ENCODE measurements at regions not wholly inside any gene's neighbourhood (a gene's known extent, or its start where the extent isn't known, plus 50 kb on each side); places are given as distances from the start of the nearest gene placed in this dataset.

DNA sequence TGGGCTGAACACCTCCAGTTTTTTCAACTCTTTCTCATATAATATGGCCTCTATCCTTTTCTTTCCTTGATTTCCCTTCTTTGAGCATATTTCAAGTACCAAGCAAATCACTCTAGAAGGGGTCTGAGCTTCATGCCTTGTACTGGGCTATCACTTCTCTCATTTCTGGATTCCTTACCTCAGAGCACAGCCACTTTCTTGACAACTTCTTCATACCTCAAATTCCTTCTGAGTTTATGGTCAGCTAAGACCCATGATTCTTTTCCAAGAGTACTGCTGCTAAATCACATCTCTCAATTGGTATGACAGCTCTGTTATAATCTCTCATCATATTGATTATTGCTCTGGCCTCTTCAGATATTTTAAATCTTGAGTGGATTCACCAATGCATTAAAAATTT is 224.8 kb upstream of the ZBED5 start:
- no peak for TF ChIP-seq EZH2phosphoT487 (IDR thresholded peaks at IDR 0.05)
- TF ChIP-seq, protein P1, sequence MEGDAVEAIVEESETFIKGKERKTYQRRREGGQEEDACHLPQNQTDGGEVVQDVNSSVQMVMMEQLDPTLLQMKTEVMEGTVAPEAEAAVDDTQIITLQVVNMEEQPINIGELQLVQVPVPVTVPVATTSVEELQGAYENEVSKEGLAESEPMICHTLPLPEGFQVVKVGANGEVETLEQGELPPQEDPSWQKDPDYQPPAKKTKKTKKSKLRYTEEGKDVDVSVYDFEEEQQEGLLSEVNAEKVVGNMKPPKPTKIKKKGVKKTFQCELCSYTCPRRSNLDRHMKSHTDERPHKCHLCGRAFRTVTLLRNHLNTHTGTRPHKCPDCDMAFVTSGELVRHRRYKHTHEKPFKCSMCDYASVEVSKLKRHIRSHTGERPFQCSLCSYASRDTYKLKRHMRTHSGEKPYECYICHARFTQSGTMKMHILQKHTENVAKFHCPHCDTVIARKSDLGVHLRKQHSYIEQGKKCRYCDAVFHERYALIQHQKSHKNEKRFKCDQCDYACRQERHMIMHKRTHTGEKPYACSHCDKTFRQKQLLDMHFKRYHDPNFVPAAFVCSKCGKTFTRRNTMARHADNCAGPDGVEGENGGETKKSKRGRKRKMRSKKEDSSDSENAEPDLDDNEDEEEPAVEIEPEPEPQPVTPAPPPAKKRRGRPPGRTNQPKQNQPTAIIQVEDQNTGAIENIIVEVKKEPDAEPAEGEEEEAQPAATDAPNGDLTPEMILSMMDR (IDR thresholded peaks at IDR 0.05) = no peak
